GM23338 (cell line): ENCODE measurements at regions not wholly inside any gene's neighbourhood (a gene's known extent, or its start where the extent isn't known, plus 50 kb on each side); places are given as distances from the start of the nearest gene placed in this dataset.

Experiments
- ATAC-seq: fragments of 200-7000 bp; cut with Tn5 transposase; 3 replicates; pipeline ENCODE4 v1.9.1; 2020
- DNase-seq: peaks from one replicate; pipeline ENCODE4 v3.0.0-alpha.2; 2015; ENCODE audit warnings: low spot score
- H2AFZ ChIP-seq: fragments of 200-600 bp; sonication (generic); 2 replicates; pipeline ENCODE4 v1.8.0; 2016; ENCODE audit warnings: antibody characterized with exemption, mild to moderate bottlenecking, moderate library complexity
- H3F3A ChIP-seq: fragments of 200-600 bp; sonication (generic); replicated peaks from 2 replicates; pipeline ENCODE4 v1.8.0; 2017; ENCODE audit warnings: antibody characterized with exemption, mixed run types, low read depth
- H3K27ac ChIP-seq: fragments of 200-600 bp; sonication (generic); 2 replicates; pipeline ENCODE4 v1.6.1; 2016; ENCODE audit warnings: low read depth
- H3K27me3 ChIP-seq: fragments of 200-600 bp; sonication (generic); 2 replicates; pipeline ENCODE4 v1.8.0; 2016; ENCODE audit warnings: mild to moderate bottlenecking, mixed run types, moderate library complexity; ENCODE audit not compliant: insufficient read depth
- H3K36me3 ChIP-seq: fragments of 200-600 bp; sonication (generic); 2 replicates; pipeline ENCODE4 v1.8.0; 2016; ENCODE audit warnings: mild to moderate bottlenecking; ENCODE audit not compliant: insufficient read depth
- H3K4me1 ChIP-seq: fragments of 200-600 bp; sonication (generic); 2 replicates; pipeline ENCODE4 v1.8.0; 2016; ENCODE audit warnings: mild to moderate bottlenecking, moderate library complexity; ENCODE audit not compliant: insufficient read depth
- H3K4me2 ChIP-seq: fragments of 200-600 bp; sonication (generic); 2 replicates; pipeline ENCODE4 v1.7.1; 2017; ENCODE audit warnings: mixed run types
- H3K4me3 ChIP-seq: fragments of 200-600 bp; sonication (generic); 2 replicates; pipeline ENCODE4 v1.6.1; 2016; ENCODE audit warnings: mixed run types
- H3K79me2 ChIP-seq: fragments of 200-600 bp; sonication (generic); replicated peaks from 2 replicates; pipeline ENCODE4 v1.8.0; 2017; ENCODE audit warnings: mild to moderate bottlenecking; ENCODE audit not compliant: insufficient read depth
- H3K9me2 ChIP-seq: fragments of 200-600 bp; sonication (generic); 2 replicates; pipeline ENCODE4 v1.8.0; 2017; ENCODE audit not compliant: insufficient read depth
- H4K20me1 ChIP-seq: fragments of 200-600 bp; sonication (generic); replicated peaks from 2 replicates; pipeline ENCODE4 v1.8.0; 2017; ENCODE audit warnings: mild to moderate bottlenecking; ENCODE audit not compliant: insufficient read depth
- H3K27ac Mint-ChIP-seq: 2 replicates; pipeline ENCODE4 v1.8.0; 2020; ENCODE audit warnings: inconsistent platforms, mild to moderate bottlenecking, moderate library complexity, mixed read lengths
- H3K27me3 Mint-ChIP-seq: 3 replicates; pipeline ENCODE4 v1.8.0; 2022; ENCODE audit warnings: low read depth, mild to moderate bottlenecking, moderate library complexity, mixed read lengths, inconsistent platforms; ENCODE audit not compliant: insufficient read depth, poor library complexity
- H3K36me3 Mint-ChIP-seq: 3 replicates; pipeline ENCODE4 v1.8.0; 2021; ENCODE audit warnings: low read depth, mild to moderate bottlenecking, inconsistent platforms, moderate library complexity, mixed read lengths
- H3K4me1 Mint-ChIP-seq: 3 replicates; pipeline ENCODE4 v1.8.0; 2020; ENCODE audit warnings: mild to moderate bottlenecking, inconsistent platforms, mixed read lengths
- H3K4me3 Mint-ChIP-seq: 3 replicates; pipeline ENCODE4 v1.8.0; 2021; ENCODE audit warnings: moderate library complexity, mild to moderate bottlenecking, inconsistent platforms, mixed read lengths
- H3K9me3 Mint-ChIP-seq: 3 replicates; pipeline ENCODE4 v1.8.0; 2020; ENCODE audit warnings: moderate library complexity, mild to moderate bottlenecking, inconsistent platforms, mixed read lengths
- EZH2 ChIP-seq: fragments of 200-600 bp; sonication (generic); IDR thresholded peaks from one replicate; pipeline ENCODE4 v1.8.0; 2017; ENCODE audit warnings: antibody characterized with exemption, mild to moderate bottlenecking, low read depth; ENCODE audit not compliant: unreplicated experiment
- ZNF331 ChIP-seq: fragments of 250-450 bp; sonication (Bioruptor Pico); IDR thresholded peaks from 2 replicates; pipeline ENCODE4 v1.5.0; 2020; ENCODE audit warnings: low read depth, mild to moderate bottlenecking, moderate library complexity
- TF ChIP-seq, protein P1 (sequence below), 2 experiments: fragments of 200-600 bp in 1 of 2; sonication (generic) in 1 of 2; conservative IDR thresholded peaks; 2 replicates each; pipeline versions ENCODE4 v1.5.1 to v1.6.1; 2016 to 2017; ENCODE audit warnings: antibody characterized with exemption in 2 of 2, low read depth in 2 of 2, mild to moderate bottlenecking in 2 of 2, moderate library complexity in 1 of 2
- TF ChIP-seq, protein P2 (sequence below): fragments of 250-450 bp; sonication (Bioruptor Pico); IDR thresholded peaks from 2 replicates; pipeline ENCODE4 v1.5.0; 2020; ENCODE audit warnings: mild to moderate bottlenecking, moderate library complexity

DNA sequence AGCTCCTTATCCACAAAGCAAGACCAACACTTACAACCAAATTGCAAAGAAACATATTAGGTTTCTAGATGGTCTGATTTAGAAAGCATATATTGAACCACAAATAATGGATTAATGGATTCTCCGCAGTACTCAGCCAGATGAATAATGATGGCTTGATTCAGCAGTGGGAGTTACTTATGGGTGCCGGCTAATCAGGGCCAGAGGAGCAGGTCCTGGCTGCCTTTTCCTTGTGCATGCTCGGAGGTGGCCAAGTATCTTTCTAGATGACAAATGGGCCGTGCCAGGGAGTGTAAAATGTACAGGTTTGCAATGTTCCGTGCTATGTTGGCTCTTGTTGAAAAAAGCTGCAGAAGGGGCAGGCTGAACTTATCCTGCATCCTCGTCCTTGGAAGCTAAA lies 70.2 kb downstream of the VCX3A start:
- TF ChIP-seq ZNF331 (CRISPR knock-in tag) = no peak
- TF ChIP-seq, protein P1, sequence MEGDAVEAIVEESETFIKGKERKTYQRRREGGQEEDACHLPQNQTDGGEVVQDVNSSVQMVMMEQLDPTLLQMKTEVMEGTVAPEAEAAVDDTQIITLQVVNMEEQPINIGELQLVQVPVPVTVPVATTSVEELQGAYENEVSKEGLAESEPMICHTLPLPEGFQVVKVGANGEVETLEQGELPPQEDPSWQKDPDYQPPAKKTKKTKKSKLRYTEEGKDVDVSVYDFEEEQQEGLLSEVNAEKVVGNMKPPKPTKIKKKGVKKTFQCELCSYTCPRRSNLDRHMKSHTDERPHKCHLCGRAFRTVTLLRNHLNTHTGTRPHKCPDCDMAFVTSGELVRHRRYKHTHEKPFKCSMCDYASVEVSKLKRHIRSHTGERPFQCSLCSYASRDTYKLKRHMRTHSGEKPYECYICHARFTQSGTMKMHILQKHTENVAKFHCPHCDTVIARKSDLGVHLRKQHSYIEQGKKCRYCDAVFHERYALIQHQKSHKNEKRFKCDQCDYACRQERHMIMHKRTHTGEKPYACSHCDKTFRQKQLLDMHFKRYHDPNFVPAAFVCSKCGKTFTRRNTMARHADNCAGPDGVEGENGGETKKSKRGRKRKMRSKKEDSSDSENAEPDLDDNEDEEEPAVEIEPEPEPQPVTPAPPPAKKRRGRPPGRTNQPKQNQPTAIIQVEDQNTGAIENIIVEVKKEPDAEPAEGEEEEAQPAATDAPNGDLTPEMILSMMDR (conservative IDR thresholded peaks at IDR 0.05; ENCODE audit: low read depth in 2 of 2) = no peak
- no peak for TF ChIP-seq EZH2
- TF ChIP-seq, protein P2, sequence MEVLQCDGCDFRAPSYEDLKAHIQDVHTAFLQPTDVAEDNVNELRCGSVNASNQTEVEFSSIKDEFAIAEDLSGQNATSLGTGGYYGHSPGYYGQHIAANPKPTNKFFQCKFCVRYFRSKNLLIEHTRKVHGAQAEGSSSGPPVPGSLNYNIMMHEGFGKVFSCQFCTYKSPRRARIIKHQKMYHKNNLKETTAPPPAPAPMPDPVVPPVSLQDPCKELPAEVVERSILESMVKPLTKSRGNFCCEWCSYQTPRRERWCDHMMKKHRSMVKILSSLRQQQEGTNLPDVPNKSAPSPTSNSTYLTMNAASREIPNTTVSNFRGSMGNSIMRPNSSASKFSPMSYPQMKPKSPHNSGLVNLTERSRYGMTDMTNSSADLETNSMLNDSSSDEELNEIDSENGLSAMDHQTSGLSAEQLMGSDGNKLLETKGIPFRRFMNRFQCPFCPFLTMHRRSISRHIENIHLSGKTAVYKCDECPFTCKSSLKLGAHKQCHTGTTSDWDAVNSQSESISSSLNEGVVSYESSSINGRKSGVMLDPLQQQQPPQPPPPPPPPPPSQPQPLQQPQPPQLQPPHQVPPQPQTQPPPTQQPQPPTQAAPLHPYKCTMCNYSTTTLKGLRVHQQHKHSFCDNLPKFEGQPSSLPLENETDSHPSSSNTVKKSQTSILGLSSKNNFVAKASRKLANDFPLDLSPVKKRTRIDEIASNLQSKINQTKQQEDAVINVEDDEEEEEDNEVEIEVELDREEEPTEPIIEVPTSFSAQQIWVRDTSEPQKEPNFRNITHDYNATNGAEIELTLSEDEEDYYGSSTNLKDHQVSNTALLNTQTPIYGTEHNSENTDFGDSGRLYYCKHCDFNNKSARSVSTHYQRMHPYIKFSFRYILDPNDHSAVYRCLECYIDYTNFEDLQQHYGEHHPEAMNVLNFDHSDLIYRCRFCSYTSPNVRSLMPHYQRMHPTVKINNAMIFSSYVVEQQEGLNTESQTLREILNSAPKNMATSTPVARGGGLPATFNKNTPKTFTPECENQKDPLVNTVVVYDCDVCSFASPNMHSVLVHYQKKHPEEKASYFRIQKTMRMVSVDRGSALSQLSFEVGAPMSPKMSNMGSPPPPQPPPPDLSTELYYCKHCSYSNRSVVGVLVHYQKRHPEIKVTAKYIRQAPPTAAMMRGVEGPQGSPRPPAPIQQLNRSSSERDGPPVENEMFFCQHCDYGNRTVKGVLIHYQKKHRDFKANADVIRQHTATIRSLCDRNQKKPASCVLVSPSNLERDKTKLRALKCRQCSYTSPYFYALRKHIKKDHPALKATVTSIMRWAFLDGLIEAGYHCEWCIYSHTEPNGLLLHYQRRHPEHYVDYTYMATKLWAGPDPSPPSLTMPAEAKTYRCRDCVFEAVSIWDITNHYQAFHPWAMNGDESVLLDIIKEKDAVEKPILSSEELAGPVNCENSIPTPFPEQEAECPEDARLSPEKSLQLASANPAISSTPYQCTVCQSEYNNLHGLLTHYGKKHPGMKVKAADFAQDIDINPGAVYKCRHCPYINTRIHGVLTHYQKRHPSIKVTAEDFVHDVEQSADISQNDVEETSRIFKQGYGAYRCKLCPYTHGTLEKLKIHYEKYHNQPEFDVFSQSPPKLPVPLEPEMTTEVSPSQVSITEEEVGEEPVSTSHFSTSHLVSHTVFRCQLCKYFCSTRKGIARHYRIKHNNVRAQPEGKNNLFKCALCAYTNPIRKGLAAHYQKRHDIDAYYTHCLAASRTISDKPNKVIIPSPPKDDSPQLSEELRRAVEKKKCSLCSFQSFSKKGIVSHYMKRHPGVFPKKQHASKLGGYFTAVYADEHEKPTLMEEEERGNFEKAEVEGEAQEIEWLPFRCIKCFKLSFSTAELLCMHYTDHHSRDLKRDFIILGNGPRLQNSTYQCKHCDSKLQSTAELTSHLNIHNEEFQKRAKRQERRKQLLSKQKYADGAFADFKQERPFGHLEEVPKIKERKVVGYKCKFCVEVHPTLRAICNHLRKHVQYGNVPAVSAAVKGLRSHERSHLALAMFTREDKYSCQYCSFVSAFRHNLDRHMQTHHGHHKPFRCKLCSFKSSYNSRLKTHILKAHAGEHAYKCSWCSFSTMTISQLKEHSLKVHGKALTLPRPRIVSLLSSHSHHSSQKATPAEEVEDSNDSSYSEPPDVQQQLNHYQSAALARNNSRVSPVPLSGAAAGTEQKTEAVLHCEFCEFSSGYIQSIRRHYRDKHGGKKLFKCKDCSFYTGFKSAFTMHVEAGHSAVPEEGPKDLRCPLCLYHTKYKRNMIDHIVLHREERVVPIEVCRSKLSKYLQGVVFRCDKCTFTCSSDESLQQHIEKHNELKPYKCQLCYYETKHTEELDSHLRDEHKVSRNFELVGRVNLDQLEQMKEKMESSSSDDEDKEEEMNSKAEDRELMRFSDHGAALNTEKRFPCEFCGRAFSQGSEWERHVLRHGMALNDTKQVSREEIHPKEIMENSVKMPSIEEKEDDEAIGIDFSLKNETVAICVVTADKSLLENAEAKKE (CRISPR knock-in tag) = no peak
- H3K27ac Mint-ChIP-seq = no peak overlapping the region
- no peak overlapping the region for H3K4me2 ChIP-seq
- no peak overlapping the region for H3K4me3 Mint-ChIP-seq
- no peaks in the 10 kb centered on the region for H3F3A ChIP-seq
- DNase-seq = no peak
- no peaks in the 10 kb centered on the region for H4K20me1 ChIP-seq
- no peak overlapping the region for H3K4me3 ChIP-seq
- no peaks in the 10 kb centered on the region for H3K9me3 Mint-ChIP-seq
- H3K27me3 Mint-ChIP-seq = peaks cover 3% of the 10 kb centered on the region
- H3K27ac ChIP-seq = no peak overlapping the region
- H3K79me2 ChIP-seq = no peaks in the 10 kb centered on the region
- H3K4me1 Mint-ChIP-seq = peaks cover 23% of the 10 kb centered on the region
- no peaks in the 10 kb centered on the region for H3K9me2 ChIP-seq
- no peak for ATAC-seq
- no peaks in the 10 kb centered on the region for H3K36me3 ChIP-seq
- no peaks in the 10 kb centered on the region for H3K27me3 ChIP-seq
- H3K4me1 ChIP-seq = no peaks in the 10 kb centered on the region
- H2AFZ ChIP-seq = no peak overlapping the region
- no peaks in the 10 kb centered on the region for H3K36me3 Mint-ChIP-seq
